Medulla oblongata (tissue), 1 donor: ENCODE measurements at regions not wholly inside any gene's neighbourhood (a gene's known extent, or its start where the extent isn't known, plus 50 kb on each side); places are given as distances from the start of the nearest gene placed in this dataset.
"Not testable (repeated sequence)": the region's sequence is repeated elsewhere in the genome, so short reads cannot be mapped to it uniquely, and the experiment has no call there.

ENCODE experiments used
- DNase-seq: peaks from one replicate; pipeline ENCODE4 v3.0.0-alpha.2; 2015; ENCODE audit errors: extremely low spot score

GRCh38 chr16:22436823-22437652 is 62.6 kb upstream of the CDR2 start:
- peak; percentile 69 for DNase-seq

- DNase-seq: not testable (repeated sequence)
Measured at GRCh38 chr16:22436326-22436822, 62.0 kb upstream of the CDR2 start.

- not testable (repeated sequence) for DNase-seq
Measured at GRCh38 chr16:22431314-22431713, 56.9 kb upstream of the CDR2 start.

GRCh38 chr16:22428654-22429053 is 54.2 kb upstream of the CDR2 start:
- DNase-seq: no peak

GRCh38 chr16:22427556-22427955 is 53.1 kb upstream of the CDR2 start:
- no peak for DNase-seq

- no peak for DNase-seq
Measured at GRCh38 chr16:22425847-22426246, 51.4 kb upstream of the CDR2 start.

GRCh38 chr16:22425036-22425801 is 50.8 kb upstream of the CDR2 start:
- peak; percentile 4 for DNase-seq

GRCh38 chr16:22424161-22424937 is 49.9 kb upstream of the CDR2 start:
- peak; percentile 60 for DNase-seq
